WTC11 (cell line): ENCODE measurements at regions not wholly inside any gene's neighbourhood (a gene's known extent, or its start where the extent isn't known, plus 50 kb on each side); places are given as distances from the start of the nearest gene placed in this dataset.

Experiments used
- ZNF121 ChIP-seq: sonication (generic); formaldehyde crosslinking; IDR thresholded peaks from 2 replicates; pipeline ENCODE4 v1.8.0; 2023; ENCODE audit warnings: missing genetic modification reagents
- TF ChIP-seq, protein P1 (sequence below): sonication (generic); formaldehyde crosslinking; IDR thresholded peaks from 2 replicates; pipeline ENCODE4 v1.8.0; 2022; ENCODE audit warnings: mild to moderate bottlenecking, missing genetic modification reagents

DNA sequence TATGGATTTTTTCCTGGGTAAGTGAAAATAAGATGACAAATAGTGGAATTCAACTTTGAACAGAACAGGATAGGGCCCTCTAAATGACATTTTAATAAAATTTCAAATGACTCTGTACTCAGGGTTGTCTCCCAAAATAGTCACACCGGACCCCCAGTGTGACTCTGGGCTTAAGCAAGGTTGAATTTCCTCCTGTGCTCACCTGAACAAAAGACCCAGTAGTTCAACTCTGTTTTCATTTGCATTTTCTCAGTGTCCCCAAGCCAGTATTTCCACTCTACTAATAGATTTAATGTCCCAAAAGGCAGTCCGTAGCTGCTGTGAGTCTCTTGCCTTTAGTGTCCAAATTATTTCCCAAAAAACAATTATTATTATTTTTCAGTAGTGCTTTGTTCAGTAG lies 296.6 kb downstream of the PLOD2 start:
- TF ChIP-seq, protein P1, sequence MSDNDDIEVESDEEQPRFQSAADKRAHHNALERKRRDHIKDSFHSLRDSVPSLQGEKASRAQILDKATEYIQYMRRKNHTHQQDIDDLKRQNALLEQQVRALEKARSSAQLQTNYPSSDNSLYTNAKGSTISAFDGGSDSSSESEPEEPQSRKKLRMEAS = no peak
- no peak for TF ChIP-seq ZNF121 (CRISPR knock-in tag)
